IMR-90 (cell line): ENCODE measurements at regions not wholly inside any gene's neighbourhood (a gene's known extent, or its start where the extent isn't known, plus 50 kb on each side); places are given as distances from the start of the nearest gene placed in this dataset.

Source experiments
- ATAC-seq: fragments of 200-7000 bp; cut with Tn5 transposase; 2 replicates; pipeline ENCODE4 v1.9.1; 2020; ENCODE audit warnings: low read depth, mild to moderate bottlenecking, moderate library complexity
- BruUV-seq: library from RNA; stranded (reverse); fragments of 400-500 nt; replicated peaks from 2 replicates; lab custom pipeline; 2021; lab: Mats Ljungman, UMichigan
- CTCF ChIA-PET: fragments of 300-600 bp; formaldehyde crosslinking; extraction: SDS; loops from one replicate; lab custom pipeline; 2021; ENCODE audit warnings: antibody characterized with exemption; lab: Yijun Ruan, JAX
- POLR2A ChIA-PET: fragments of 300-600 bp; sonication (Branson Sonifier 250); formaldehyde crosslinking; loops from one replicate; lab custom pipeline; 2022; ENCODE audit warnings: antibody characterized with exemption; ENCODE audit not compliant: unreplicated experiment; lab: Charles Lee
- DNase-seq: peaks from one replicate; pipeline ENCODE4 v3.0.0; 2013
- H2AFZ ChIP-seq: replicated peaks from 2 replicates; pipeline ENCODE3; 2013; ENCODE audit warnings: low read length, mild to moderate bottlenecking; ENCODE audit not compliant: poor library complexity
- H2AK5ac ChIP-seq: 2 replicates; pipeline ENCODE4 v1.6.1; 2013; ENCODE audit warnings: low read depth, low read length, inconsistent platforms
- H2AK9ac ChIP-seq: replicated peaks from 2 replicates; pipeline ENCODE3; 2013; ENCODE audit warnings: mild to moderate bottlenecking, low read depth, low read length, moderate library complexity; ENCODE audit not compliant: poor library complexity
- H2BK120ac ChIP-seq: 2 replicates; pipeline ENCODE4 v1.6.1; 2013; ENCODE audit warnings: low read depth, low read length, inconsistent platforms
- H2BK15ac ChIP-seq: 3 replicates; pipeline ENCODE4 v1.6.1; 2013; ENCODE audit warnings: low read depth, low read length, inconsistent platforms
- H2BK20ac ChIP-seq: 2 replicates; pipeline ENCODE4 v1.6.1; 2013; ENCODE audit warnings: low read depth, mild to moderate bottlenecking, inconsistent platforms, low read length, moderate library complexity
- H2BK5ac ChIP-seq: 2 replicates; pipeline ENCODE4 v1.6.1; 2013; ENCODE audit warnings: mild to moderate bottlenecking, low read depth, low read length, inconsistent platforms; ENCODE audit not compliant: poor library complexity, severe bottlenecking
- H3K14ac ChIP-seq: replicated peaks from 2 replicates; pipeline ENCODE4 v1.6.1; 2013; ENCODE audit warnings: low read depth, low read length, inconsistent platforms
- H3K18ac ChIP-seq: 2 replicates; pipeline ENCODE4 v1.6.1; 2013; ENCODE audit warnings: low read depth, low read length, control low read depth
- H3K23ac ChIP-seq: 2 replicates; pipeline ENCODE4 v1.6.1; 2013; ENCODE audit warnings: low read depth, low read length, inconsistent platforms
- H3K27ac ChIP-seq: 2 replicates; pipeline ENCODE4 v1.5.1; 2013; ENCODE audit warnings: mild to moderate bottlenecking, control low read depth, low read length; ENCODE audit not compliant: insufficient read depth
- H3K27me3 ChIP-seq: 2 replicates; pipeline ENCODE4 v1.6.1; 2013; ENCODE audit warnings: low read length; ENCODE audit not compliant: control insufficient read depth, insufficient read depth
- H3K36me3 ChIP-seq: 2 replicates; pipeline ENCODE4 v1.6.1; 2013; ENCODE audit warnings: low read length, mixed read lengths; ENCODE audit not compliant: control insufficient read depth, insufficient read depth
- H3K4ac ChIP-seq: 2 replicates; pipeline ENCODE4 v1.6.1; 2013; ENCODE audit warnings: low read depth, low read length, inconsistent platforms
- H3K4me1 ChIP-seq: 2 replicates; pipeline ENCODE4 v1.6.1; 2013; ENCODE audit warnings: low read length, mixed read lengths; ENCODE audit not compliant: control insufficient read depth, insufficient read depth
- H3K4me2 ChIP-seq: 2 replicates; pipeline ENCODE4 v1.6.1; 2013; ENCODE audit warnings: low read depth, mild to moderate bottlenecking, control low read depth, low read length, moderate library complexity
- H3K4me3 ChIP-seq: 2 replicates; pipeline ENCODE4 v1.5.1; 2013; ENCODE audit warnings: low read depth, mild to moderate bottlenecking, control low read depth, low read length, moderate library complexity; ENCODE audit not compliant: insufficient read depth
- H3K56ac ChIP-seq: 2 replicates; pipeline ENCODE4 v1.6.1; 2013; ENCODE audit warnings: low read length, inconsistent platforms; ENCODE audit not compliant: insufficient read depth; ENCODE audit errors: extremely low read depth
- H3K79me1 ChIP-seq, 2 experiments: 2 replicates each; pipeline ENCODE4 v1.6.1; 2013; ENCODE audit warnings: low read length in 2 of 2, inconsistent platforms in 1 of 2, low read depth in 1 of 2
- H3K9ac ChIP-seq: 2 replicates; pipeline ENCODE4 v1.6.1; 2013; ENCODE audit warnings: low read depth, low read length, control low read depth
- H3K9me1 ChIP-seq: 2 replicates; pipeline ENCODE4 v1.6.1; 2013; ENCODE audit warnings: low read length, inconsistent platforms; ENCODE audit not compliant: insufficient read depth
- H3K9me3 ChIP-seq: 2 replicates; pipeline ENCODE4 v1.6.1; 2013; ENCODE audit warnings: low read length; ENCODE audit not compliant: control insufficient read depth, insufficient read depth
- H4K20me1 ChIP-seq: 2 replicates; pipeline ENCODE4 v1.6.1; 2013; ENCODE audit warnings: low read length, inconsistent platforms; ENCODE audit not compliant: insufficient read depth
- H4K5ac ChIP-seq: 2 replicates; pipeline ENCODE4 v1.6.1; 2013; ENCODE audit warnings: mild to moderate bottlenecking, low read depth, low read length, control low read depth
- H4K8ac ChIP-seq, 2 experiments: 2 replicates each; pipeline ENCODE4 v1.6.1; 2013; ENCODE audit warnings: low read depth in 2 of 2, low read length in 2 of 2, control low read depth in 1 of 2, inconsistent platforms in 1 of 2
- H4K91ac ChIP-seq: 2 replicates; pipeline ENCODE4 v1.6.1; 2013; ENCODE audit warnings: low read depth, low read length, inconsistent platforms; ENCODE audit not compliant: insufficient read depth
- FOS ChIP-seq: fragments of 150-350 bp; IDR thresholded peaks from 2 replicates; pipeline ENCODE4 v1.6.1; 2016; ENCODE audit warnings: low read depth, low read length
- MAFK ChIP-seq: IDR thresholded peaks from 2 replicates; pipeline ENCODE4 v1.6.1; 2012; ENCODE audit warnings: low read depth, low read length, improper control_type of control experiment
- MXI1 ChIP-seq: IDR thresholded peaks from 2 replicates; pipeline ENCODE4 v1.6.1; 2012; ENCODE audit warnings: low read depth, mild to moderate bottlenecking, low read length, moderate library complexity, borderline replicate concordance
- POLR2A ChIP-seq: IDR thresholded peaks from 2 replicates; pipeline ENCODE4 v1.6.1; 2012; ENCODE audit warnings: mild to moderate bottlenecking, low read depth, low read length
- RAD21 ChIP-seq: IDR thresholded peaks from 2 replicates; pipeline ENCODE4 v1.6.1; 2012; ENCODE audit warnings: low read length, improper control_type of control experiment
- RCOR1 ChIP-seq: IDR thresholded peaks from 2 replicates; pipeline ENCODE4 v1.6.1; 2012; ENCODE audit warnings: mild to moderate bottlenecking, low read length, improper control_type of control experiment; ENCODE audit not compliant: insufficient replicate concordance
- RFX5 ChIP-seq: IDR thresholded peaks from 2 replicates; pipeline ENCODE4 v1.8.0; 2012; ENCODE audit warnings: low read depth, mild to moderate bottlenecking, low read length, moderate library complexity
- SMC3 ChIP-seq: fragments of 150-350 bp; IDR thresholded peaks from 2 replicates; pipeline ENCODE4 v1.6.1; 2016; ENCODE audit warnings: low read depth, mild to moderate bottlenecking, antibody characterized with exemption, low read length, moderate library complexity
- WGBS, 2 experiments: methylation state at CpG; one replicate each; pipeline versions ENCODE4 v1.1.5 to v1.1.7; 2013; ENCODE audit warnings: missing lambda C conversion rate in 2 of 2; ENCODE audit not compliant: insufficient read length in 1 of 2; ENCODE audit errors: extremely low coverage in 2 of 2; 5-methylcytosine and 5-hydroxymethylcytosine counted together
- dilution Hi-C: fragments of 300-500 bp; cut with HindIII; formaldehyde crosslinking; loops from one replicate; pipeline ENCODE4 v1.14.3; 2018; ENCODE audit warnings: low sequenced_read_pairs; ENCODE audit not compliant: unreplicated experiment
- in situ Hi-C: fragments of 300-500 bp; cut with MboI; formaldehyde crosslinking; loops from 3 replicates; pipeline ENCODE4 v1.14.3; 2019; ENCODE audit warnings: low sequenced_read_pairs, inconsistent platforms, mixed read lengths
- intact Hi-C: fragments of 100-400 bp; cut with micrococcal nuclease; formaldehyde crosslinking; loops from 2 replicates; pipeline ENCODE4 v1.10.0; 2022

DNA sequence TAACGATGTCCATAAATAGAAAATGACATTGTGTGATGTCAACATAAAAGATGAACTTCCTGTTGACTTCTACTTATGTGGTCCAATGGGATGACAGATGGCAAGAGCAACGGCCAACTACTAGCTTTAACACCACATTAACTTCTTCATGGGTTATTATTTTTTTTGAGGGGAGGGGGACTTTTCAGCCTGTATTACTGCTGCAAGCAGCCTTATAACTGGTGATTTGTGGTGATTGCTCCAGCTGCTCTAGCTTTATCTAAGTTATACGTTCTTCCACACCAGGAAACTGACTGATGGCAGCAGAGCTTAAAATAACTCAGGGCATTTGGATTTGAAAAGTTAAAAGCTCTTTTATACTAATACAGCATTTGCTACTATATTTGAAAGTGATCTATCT lies 228.8 kb upstream of the B3GALT2 start:
- no peaks in the 10 kb centered on the region for H3K9me1 ChIP-seq
- no peaks in the 10 kb centered on the region for H3K36me3 ChIP-seq
- H3K23ac ChIP-seq = no peak overlapping the region
- no peaks in the 10 kb centered on the region for H4K20me1 ChIP-seq
- WGBS, 2 experiments = no CpG with 5 or more reads among the region's 3 CpGs
- H4K5ac ChIP-seq = no peak overlapping the region
- H4K8ac ChIP-seq = no peak overlapping the region
- H3K56ac ChIP-seq = no peak overlapping the region
- ChIA-PET CTCF (no interaction called here), POLR2A (no interaction called here)
- no peak for DNase-seq
- intact Hi-C loops = no loop called here
- peaks cover 1% of the 10 kb centered on the region; the same call in 1 of the 2 replicates for H3K4me1 ChIP-seq
- no TSS peak for BruUV-seq
- H2AK9ac ChIP-seq = no peak overlapping the region
- H3K4me2 ChIP-seq = no peak overlapping the region
- H3K9me3 ChIP-seq = no peaks in the 10 kb centered on the region
- no peak overlapping the region for H2BK20ac ChIP-seq
- no peak overlapping the region for H3K9ac ChIP-seq
- H3K4me3 ChIP-seq = no peak overlapping the region
- no peak overlapping the region for H2AFZ ChIP-seq
- no peak overlapping the region for H2AK5ac ChIP-seq
- H3K27me3 ChIP-seq = no peaks in the 10 kb centered on the region
- no peak overlapping the region for H3K27ac ChIP-seq
- no peak overlapping the region for H4K91ac ChIP-seq
- H2BK120ac ChIP-seq = no peak overlapping the region
- in situ Hi-C loops = no loop called here
- H3K18ac ChIP-seq = no peak overlapping the region
- ATAC-seq = no peak
- no peak overlapping the region for H3K4ac ChIP-seq
- no peak overlapping the region for H3K14ac ChIP-seq
- no peak overlapping the region for H2BK5ac ChIP-seq
- dilution Hi-C loops = no loop called here
- H3K79me1 ChIP-seq = no peaks in the 10 kb centered on the region
- no peak overlapping the region for H2BK15ac ChIP-seq
- TF ChIP-seq FOS = no peak
- TF ChIP-seq MXI1 = no peak
- no peak for TF ChIP-seq RCOR1
- TF ChIP-seq RAD21 = no peak
- no peak for TF ChIP-seq SMC3
- no peak for TF ChIP-seq MAFK
- no peak for TF ChIP-seq POLR2A
- TF ChIP-seq RFX5 = no peak
